ENCODE measurements at regions not wholly inside any gene's neighbourhood (a gene's known extent, or its start where the extent isn't known, plus 50 kb on each side); places are given as distances from the start of the nearest gene placed in this dataset.

GRCh38 chr3:194084284-194084683 lies 51.7 kb upstream of the HES1 start:
- no peak for DNase-seq
- TF ChIP-seq CTCF (IDR thresholded peaks at IDR 0.05) (no peak), POLR2A (IDR thresholded peaks at IDR 0.05) (no peak)
- no peak overlapping the region for H3K27ac ChIP-seq
- H3K9me3 ChIP-seq = no peaks in the 10 kb centered on the region
- no peaks in the 10 kb centered on the region for H3K36me3 ChIP-seq (replicated peaks in 1 of 2; ENCODE audit: insufficient read depth in 1 of 2, low read depth in 2 of 2)
- H3K27me3 ChIP-seq = no peaks in the 10 kb centered on the region
- 76 to 79% methylated on average over 5 of the region's 5 CpGs for WGBS, 2 donors
- H3K4me3 ChIP-seq = no peak overlapping the region
- no peaks in the 10 kb centered on the region for H3K4me1 ChIP-seq
- ATAC-seq = no peak
- intact Hi-C loops (cut with DNase I) = no loop called here
